ENCODE measurements at regions not wholly inside any gene's neighbourhood (a gene's known extent, or its start where the extent isn't known, plus 50 kb on each side); places are given as distances from the start of the nearest gene placed in this dataset.

- DNase-seq: no peak
Observed at GRCh38 chr22:48606684-48607307, 1220.9 kb downstream of the BRD1 start.

- DNase-seq: no peak
Observed at GRCh38 chr22:48605856-48606481, 1221.7 kb downstream of the BRD1 start.

- no peak for DNase-seq
Observed at GRCh38 chr22:48605125-48605524, 1222.5 kb downstream of the BRD1 start.

- DNase-seq: no peak
Observed at GRCh38 chr22:48603621-48604320, 1223.9 kb downstream of the BRD1 start.

- no peak for DNase-seq
Observed at GRCh38 chr22:48602805-48603518, 1224.7 kb downstream of the BRD1 start.

GRCh38 chr22:48600681-48601080 lies 1227.0 kb downstream of the BRD1 start:
- no peak for DNase-seq

- no peak for DNase-seq
Observed at GRCh38 chr22:48600171-48600570, 1227.5 kb downstream of the BRD1 start.

- DNase-seq: no peak
Observed at GRCh38 chr22:48599346-48599745, 1228.3 kb downstream of the BRD1 start.

GRCh38 chr22:48596111-48596850 lies 1231.4 kb downstream of the BRD1 start:
- no peak for DNase-seq

- DNase-seq: no peak
Observed at GRCh38 chr22:48595511-48595905, 1232.2 kb downstream of the BRD1 start.

- no peak for DNase-seq
Observed at GRCh38 chr22:48594757-48595510, 1232.7 kb downstream of the BRD1 start.

- DNase-seq: no peak
Observed at GRCh38 chr22:48594016-48594756, 1233.5 kb downstream of the BRD1 start.

- DNase-seq: no peak
Observed at GRCh38 chr22:48593551-48593950, 1234.1 kb downstream of the BRD1 start.

GRCh38 chr22:48592931-48593330 lies 1234.7 kb downstream of the BRD1 start:
- DNase-seq: no peak

- DNase-seq: no peak
Observed at GRCh38 chr22:48592488-48592887, 1235.2 kb downstream of the BRD1 start.

- no peak for DNase-seq
Observed at GRCh38 chr22:48592066-48592345, 1235.7 kb downstream of the BRD1 start.

GRCh38 chr22:48591286-48592065 lies 1236.2 kb downstream of the BRD1 start:
- DNase-seq: no peak

GRCh38 chr22:48589901-48590300 lies 1237.8 kb downstream of the BRD1 start:
- no peak for DNase-seq

- no peak for DNase-seq
Observed at GRCh38 chr22:48588878-48589450, 1238.7 kb downstream of the BRD1 start.

GRCh38 chr22:48588151-48588877 lies 1239.4 kb downstream of the BRD1 start:
- no peak for DNase-seq

Data from dermis blood vessel endothelial cell (primary cell).